Cardiac muscle cell (in vitro differentiated cells and primary cell): ENCODE measurements at regions not wholly inside any gene's neighbourhood (a gene's known extent, or its start where the extent isn't known, plus 50 kb on each side); places are given as distances from the start of the nearest gene placed in this dataset.

ENCODE experiments used
- DNase-seq, 2 donors: peaks; one replicate each; pipeline versions ENCODE4 v3.0.0 to v3.0.0-alpha.2; 2010 to 2017; ENCODE audit warnings: low read depth in 1 of 2, low spot score in 1 of 2
- H3K27ac ChIP-seq: fragments of 200-600 bp; sonication (generic); 2 replicates; pipeline ENCODE4 v1.5.1; 2016
- H3K27me3 ChIP-seq: fragments of 200-600 bp; sonication (generic); 2 replicates; pipeline ENCODE4 v1.6.0; 2016; ENCODE audit warnings: control low read depth
- H3K36me3 ChIP-seq: fragments of 200-600 bp; sonication (generic); 2 replicates; pipeline ENCODE4 v1.5.1; 2016; ENCODE audit warnings: control low read depth
- H3K4me1 ChIP-seq: fragments of 200-600 bp; sonication (generic); 2 replicates; pipeline ENCODE4 v1.8.1; 2017; ENCODE audit warnings: low read depth, mild to moderate bottlenecking, mixed run types
- H3K4me3 ChIP-seq: fragments of 200-600 bp; sonication (generic); 2 replicates; pipeline ENCODE4 v1.5.1; 2016; ENCODE audit warnings: mild to moderate bottlenecking
- H3K9me3 ChIP-seq: fragments of 200-600 bp; sonication (generic); 2 replicates; pipeline ENCODE4 v1.5.1; 2017; ENCODE audit warnings: low read depth, mild to moderate bottlenecking, control low read depth
- CTCF ChIP-seq: IDR thresholded peaks from 2 replicates; pipeline ENCODE4 v1.5.1; 2012; ENCODE audit warnings: low read depth, mild to moderate bottlenecking, low read length

- Histone ChIP-seq H3K9me3 (no peaks in the 10 kb centered on the region), H3K4me1 (no peaks in the 10 kb centered on the region), H3K27me3 (no peaks in the 10 kb centered on the region), H3K4me3 (no peak overlapping the region), H3K27ac (no peak overlapping the region), H3K36me3 (no peaks in the 10 kb centered on the region)
- peak; percentile 37 for TF ChIP-seq CTCF
- DNase-seq: peak; percentile 3 to 60
Measured at GRCh38 chr1:239308701-239309333, 77.6 kb upstream of the CHRM3 start.

GRCh38 chr1:239307886-239308285 lies 78.5 kb upstream of the CHRM3 start:
- no peaks in the 10 kb centered on the region for H3K4me1 ChIP-seq
- TF ChIP-seq CTCF: no peak
- H3K4me3 ChIP-seq: no peak overlapping the region
- H3K27me3 ChIP-seq: no peaks in the 10 kb centered on the region
- H3K36me3 ChIP-seq: no peaks in the 10 kb centered on the region
- no peak for DNase-seq
- H3K27ac ChIP-seq: no peak overlapping the region
- H3K9me3 ChIP-seq: no peaks in the 10 kb centered on the region

GRCh38 chr1:239306426-239306825 lies 79.9 kb upstream of the CHRM3 start:
- no peaks in the 10 kb centered on the region for H3K9me3 ChIP-seq
- no peak for TF ChIP-seq CTCF
- H3K4me3 ChIP-seq: no peak overlapping the region
- no peaks in the 10 kb centered on the region for H3K27me3 ChIP-seq
- no peaks in the 10 kb centered on the region for H3K4me1 ChIP-seq
- no peaks in the 10 kb centered on the region for H3K36me3 ChIP-seq
- no peak for DNase-seq
- H3K27ac ChIP-seq: no peak overlapping the region

GRCh38 chr1:239303289-239303688 lies 83.1 kb upstream of the CHRM3 start:
- H3K9me3 ChIP-seq: no peaks in the 10 kb centered on the region
- H3K36me3 ChIP-seq: no peaks in the 10 kb centered on the region
- H3K4me1 ChIP-seq: no peaks in the 10 kb centered on the region

GRCh38 chr1:239302696-239303095 lies 83.7 kb upstream of the CHRM3 start:
- no peaks in the 10 kb centered on the region for H3K9me3 ChIP-seq
- H3K27ac ChIP-seq: no peak overlapping the region
- H3K27me3 ChIP-seq: no peaks in the 10 kb centered on the region
- H3K4me3 ChIP-seq: no peak overlapping the region
- no peak for TF ChIP-seq CTCF
- no peaks in the 10 kb centered on the region for H3K4me1 ChIP-seq
- no peak for DNase-seq
- H3K36me3 ChIP-seq: no peaks in the 10 kb centered on the region

More at GRCh38 chr1:239303289-239303688, 83.1 kb upstream of the CHRM3 start:
- Histone ChIP-seq H3K27ac (no peak overlapping the region), H3K27me3 (no peaks in the 10 kb centered on the region), H3K4me3 (no peak overlapping the region)
- TF ChIP-seq CTCF: no peak
- DNase-seq: no peak
